ENCODE measurements at regions not wholly inside any gene's neighbourhood (a gene's known extent, or its start where the extent isn't known, plus 50 kb on each side); places are given as distances from the start of the nearest gene placed in this dataset.

GRCh38 chr17:54451051-54451450 is 449.6 kb upstream of the TOM1L1 start:
- Histone ChIP-seq H3K4ac (replicated peaks; ENCODE audit: insufficient read length, low read depth, low read length) (no peak overlapping the region), H2BK120ac (replicated peaks; ENCODE audit: low read depth, low read length) (no peak overlapping the region), H2BK15ac (ENCODE audit: low read length) (no peak overlapping the region), H3K23ac (ENCODE audit: insufficient read length) (no peak overlapping the region), H3K27ac (ENCODE audit: low read depth, low read length) (no peak overlapping the region), H3K18ac (ENCODE audit: extremely low read depth, low read length) (no peak overlapping the region), H3K4me3 (ENCODE audit: extremely low read depth in 1 of 4, insufficient read depth in 2 of 4, low read depth in 3 of 4, low read length in 4 of 4) (no peak overlapping the region), H3K9me3 (ENCODE audit: insufficient read depth in 2 of 2, low read depth in 1 of 2, low read length in 1 of 2) (peaks cover 26 to 29% of the 10 kb centered on the region in 2 experiments), H3K23me2 (ENCODE audit: low read depth, low read length) (no peaks in the 10 kb centered on the region), H4K20me1 (replicated peaks in 1 of 2; ENCODE audit: control insufficient read depth in 1 of 2, insufficient read depth in 2 of 2, low read length in 2 of 2) (no peaks in the 10 kb centered on the region), H3K27me3 (replicated peaks in 1 of 4; ENCODE audit: control insufficient read depth in 3 of 4, extremely low read depth in 1 of 4, insufficient read depth in 3 of 4, low read length in 3 of 4) (peaks cover 0 to 1% (median 0%) of the 10 kb centered on the region in 4 experiments; a peak in 1 of 7 replicates), H3K36me3 (ENCODE audit: control insufficient read depth in 2 of 4, insufficient read depth in 4 of 4, low read length in 3 of 4) (peaks cover 0 to 5% (median 0%) of the 10 kb centered on the region in 4 experiments; a peak in 3 of 8 replicates), H2BK5ac (ENCODE audit: low read depth, low read length) (no peak overlapping the region), H4K91ac (replicated peaks; ENCODE audit: insufficient read length, low read length) (no peak overlapping the region), H3K4me2 (ENCODE audit: insufficient read depth in 1 of 2, low read depth in 2 of 2, low read length in 2 of 2) (no peak overlapping the region), H3K56ac (replicated peaks; ENCODE audit: insufficient read length, low read depth, low read length) (no peak overlapping the region), H2AFZ (ENCODE audit: low read length) (no peak overlapping the region), H2AK5ac (ENCODE audit: low read depth, low read length) (no peak overlapping the region), H4K8ac (ENCODE audit: extremely low read depth, insufficient read depth, low read length) (no peak overlapping the region), H3K4me1 (replicated peaks in 1 of 4; ENCODE audit: control insufficient read depth in 3 of 4, insufficient read depth in 4 of 4, low read length in 3 of 4) (no peaks in the 10 kb centered on the region), H2BK12ac (ENCODE audit: low read depth, low read length) (no peak overlapping the region), H3K14ac (ENCODE audit: insufficient read length) (no peak overlapping the region), H3K79me2 (ENCODE audit: control insufficient read depth in 1 of 2, insufficient read depth in 2 of 2, low read length in 2 of 2) (no peaks in the 10 kb centered on the region), H2BK20ac (ENCODE audit: low read length) (no peak overlapping the region), H4K5ac (ENCODE audit: insufficient read length, low read depth, low read length) (no peak overlapping the region), H3K9ac (replicated peaks in 1 of 4; ENCODE audit: extremely low read depth in 1 of 4, low read depth in 3 of 4, low read length in 3 of 4) (no peak overlapping the region), H3K79me1 (ENCODE audit: low read depth, low read length) (no peaks in the 10 kb centered on the region)
- FAIRE-seq = no peak
- POLR2A ChIA-PET (ENCODE audit: partially characterized antibody) = no interaction called here
- CTCF ChIA-PET (ENCODE audit: partially characterized antibody) = interaction anchor here (0.6 kb wide), 1 partner anchor 455 kb away, joined by 3 read pairs; no protein-coding TSS in a partner anchor
- no peak for DNase-seq (ENCODE audit: low read depth in 1 of 2, low spot score in 2 of 2)
- WGBS, 2 experiments (ENCODE audit: extremely low coverage in 1 of 2, insufficient coverage in 1 of 2, insufficient read length in 1 of 2, insufficient replicate concordance in 2 of 2, low coverage in 1 of 2, low lambda C conversion rate in 2 of 2, missing lambda C conversion rate in 1 of 2) = 88% methylated on average over 1 of the region's 1 CpG; no CpG with 5 or more reads in 1 of the 2 experiments
- TF ChIP-seq CBX5 (IDR thresholded peaks at IDR 0.05; ENCODE audit: low read depth, low read length) (no peak), ASH2L (IDR thresholded peaks at IDR 0.05; ENCODE audit: low read length) (no peak), JUN (IDR thresholded peaks at IDR 0.05; ENCODE audit: low read depth, low read length) (no peak), RFX5 (IDR thresholded peaks at IDR 0.05; ENCODE audit: borderline replicate concordance, low read depth, low read length) (no peak), BRCA1 (IDR thresholded peaks at IDR 0.05; ENCODE audit: low read depth, low read length) (no peak), RXRA (IDR thresholded peaks at IDR 0.05; ENCODE audit: insufficient read depth, low read depth, low read length) (no peak), ZNF274 (IDR thresholded peaks at IDR 0.05; ENCODE audit: borderline replicate concordance, extremely low read depth, low read length) (no peak), CREB1 (IDR thresholded peaks at IDR 0.05) (no peak), SAP30 (IDR thresholded peaks at IDR 0.05; ENCODE audit: insufficient read depth, insufficient replicate concordance, low read length) (no peak), SIRT6 (IDR thresholded peaks at IDR 0.05; ENCODE audit: low read length) (no peak)
- TF ChIP-seq, protein P1, sequence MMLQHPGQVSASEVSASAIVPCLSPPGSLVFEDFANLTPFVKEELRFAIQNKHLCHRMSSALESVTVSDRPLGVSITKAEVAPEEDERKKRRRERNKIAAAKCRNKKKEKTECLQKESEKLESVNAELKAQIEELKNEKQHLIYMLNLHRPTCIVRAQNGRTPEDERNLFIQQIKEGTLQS (IDR thresholded peaks at IDR 0.05; ENCODE audit: insufficient read depth, low read depth, low read length) = no peak
